HPDE6-E6E7 (cell line): ENCODE measurements at regions not wholly inside any gene's neighbourhood (a gene's known extent, or its start where the extent isn't known, plus 50 kb on each side); places are given as distances from the start of the nearest gene placed in this dataset.
"Not testable (repeated sequence)": the region's sequence is repeated elsewhere in the genome, so short reads cannot be mapped to it uniquely, and the experiment has no call there.

Experiments used
- DNase-seq: peaks from one replicate; pipeline ENCODE4 v3.0.0; 2011; ENCODE audit warnings: missing footprints; ENCODE audit errors: extremely low spot score

- DNase-seq: no peak
Measured at GRCh38 chr17:77619851-77620250, 338.7 kb upstream of the TNRC6C start.

- DNase-seq: no peak
Measured at GRCh38 chr17:77620282-77620681, 338.2 kb upstream of the TNRC6C start.

GRCh38 chr17:77622084-77622483 is 336.4 kb upstream of the TNRC6C start:
- DNase-seq: not testable (repeated sequence)

- peak; percentile 27 for DNase-seq
Measured at GRCh38 chr17:77622647-77623046, 335.9 kb upstream of the TNRC6C start.

- DNase-seq: not testable (repeated sequence)
Measured at GRCh38 chr17:77623321-77623720, 335.2 kb upstream of the TNRC6C start.

- DNase-seq: no peak
Measured at GRCh38 chr17:77628035-77628434, 330.5 kb upstream of the TNRC6C start.

- not testable (repeated sequence) for DNase-seq
Measured at GRCh38 chr17:77629284-77629683, 329.2 kb upstream of the TNRC6C start.

GRCh38 chr17:77631307-77631706 is 327.2 kb upstream of the TNRC6C start:
- no peak for DNase-seq

- DNase-seq: no peak
Measured at GRCh38 chr17:77632619-77633018, 325.9 kb upstream of the TNRC6C start.

- no peak for DNase-seq
Measured at GRCh38 chr17:77634710-77635109, 323.8 kb upstream of the TNRC6C start.

- no peak for DNase-seq
Measured at GRCh38 chr17:77635176-77635575, 323.3 kb upstream of the TNRC6C start.

- not testable (repeated sequence) for DNase-seq
Measured at GRCh38 chr17:77635785-77636184, 322.7 kb upstream of the TNRC6C start.

- no peak for DNase-seq
Measured at GRCh38 chr17:77636835-77637817, 321.4 kb upstream of the TNRC6C start.

GRCh38 chr17:77637818-77638575 is 320.5 kb upstream of the TNRC6C start:
- no peak for DNase-seq

GRCh38 chr17:77640252-77640651 is 318.3 kb upstream of the TNRC6C start:
- no peak for DNase-seq

- no peak for DNase-seq
Measured at GRCh38 chr17:77640916-77641605, 317.4 kb upstream of the TNRC6C start.

- no peak for DNase-seq
Measured at GRCh38 chr17:77641718-77642117, 316.8 kb upstream of the TNRC6C start.

GRCh38 chr17:77644181-77645071 is 314.1 kb upstream of the TNRC6C start:
- no peak for DNase-seq

- DNase-seq: no peak
Measured at GRCh38 chr17:77645072-77646045, 313.1 kb upstream of the TNRC6C start.

GRCh38 chr17:77646046-77646430 is 312.5 kb upstream of the TNRC6C start:
- no peak for DNase-seq
